GM18951 (cell line): ENCODE measurements at regions not wholly inside any gene's neighbourhood (a gene's known extent, or its start where the extent isn't known, plus 50 kb on each side); places are given as distances from the start of the nearest gene placed in this dataset.

Experiments
- POLR2A ChIP-seq: IDR thresholded peaks from 4 replicates; pipeline ENCODE4 v1.6.1; 2011; ENCODE audit warnings: mild to moderate bottlenecking; ENCODE audit not compliant: insufficient read length, insufficient read depth; ENCODE audit errors: extremely low read depth
- in situ Hi-C: fragments of 300-500 bp; cut with MboI; formaldehyde crosslinking; loops from one replicate; pipeline ENCODE4 v1.12.0; 2022; ENCODE audit warnings: low sequenced_read_pairs, mixed read lengths, inconsistent platforms; ENCODE audit not compliant: unreplicated experiment

DNA sequence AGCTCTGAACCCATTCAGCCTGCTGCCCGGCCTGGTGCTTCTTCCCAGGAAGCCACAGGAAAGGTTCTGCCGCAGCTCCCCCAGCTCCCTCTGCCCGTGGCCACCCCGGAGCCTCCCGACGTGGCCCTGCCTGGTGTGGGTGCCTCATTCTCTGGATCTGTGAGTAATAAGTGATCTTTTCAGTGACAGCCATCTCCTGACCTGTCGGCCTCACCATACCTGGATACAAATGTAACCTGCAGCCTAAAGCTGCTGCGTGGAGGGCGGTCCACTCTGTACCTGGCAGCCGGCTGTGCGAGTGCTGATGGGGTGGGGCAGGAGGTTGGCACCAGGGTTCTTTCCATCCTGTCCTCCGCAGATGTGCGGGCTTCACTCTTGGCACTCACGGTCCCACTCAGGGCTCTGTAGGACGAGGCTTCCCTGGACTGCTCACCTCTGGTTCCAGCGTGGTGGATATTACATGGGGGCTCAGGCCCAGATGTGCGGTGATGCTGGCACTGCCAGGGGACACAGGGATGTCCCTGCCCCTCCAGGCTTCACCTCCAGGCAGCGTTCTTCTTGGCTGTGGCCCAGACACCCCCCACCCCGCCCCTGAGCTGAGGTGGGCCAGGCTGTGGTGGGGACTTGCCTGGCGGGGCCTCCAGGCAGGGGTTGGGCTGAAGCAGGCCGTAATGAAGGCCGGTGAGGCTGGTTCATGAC is 748.5 kb downstream of the BRD1 start:
- TF ChIP-seq POLR2A: no peak
- in situ Hi-C loops: no loop called here

DNA sequence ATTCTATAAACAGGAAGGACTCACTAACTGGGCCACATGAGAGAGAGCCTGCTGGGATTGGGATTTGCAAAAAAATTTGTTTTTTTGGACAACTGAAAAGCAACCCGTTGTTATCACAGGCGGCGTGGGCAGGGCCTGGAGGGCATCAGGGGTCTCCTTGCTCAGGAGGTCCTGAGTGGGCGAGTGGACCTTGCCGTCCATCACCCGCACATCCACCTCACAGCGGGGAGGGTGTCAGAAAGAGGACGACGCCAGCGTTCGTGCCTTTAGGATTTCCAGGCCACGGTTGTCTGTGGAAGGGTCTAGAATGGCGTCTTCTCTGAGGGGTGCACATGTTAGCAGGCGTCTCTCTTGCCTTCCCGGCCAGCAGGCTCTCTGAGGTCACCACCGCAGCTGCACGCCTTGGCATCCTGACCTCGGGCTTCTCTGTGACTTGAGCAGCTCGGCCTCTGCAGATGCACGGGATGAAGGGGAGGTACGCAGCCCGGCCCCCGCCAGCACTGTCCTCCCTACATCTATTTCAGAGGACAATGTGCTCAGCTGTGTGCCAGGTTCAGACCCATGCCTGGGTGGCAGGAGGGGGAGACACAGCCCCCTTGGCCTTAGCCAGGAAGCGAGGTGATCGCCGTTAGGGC is 749.5 kb downstream of the BRD1 start:
- in situ Hi-C loops: no loop called here
- no peak for TF ChIP-seq POLR2A

DNA sequence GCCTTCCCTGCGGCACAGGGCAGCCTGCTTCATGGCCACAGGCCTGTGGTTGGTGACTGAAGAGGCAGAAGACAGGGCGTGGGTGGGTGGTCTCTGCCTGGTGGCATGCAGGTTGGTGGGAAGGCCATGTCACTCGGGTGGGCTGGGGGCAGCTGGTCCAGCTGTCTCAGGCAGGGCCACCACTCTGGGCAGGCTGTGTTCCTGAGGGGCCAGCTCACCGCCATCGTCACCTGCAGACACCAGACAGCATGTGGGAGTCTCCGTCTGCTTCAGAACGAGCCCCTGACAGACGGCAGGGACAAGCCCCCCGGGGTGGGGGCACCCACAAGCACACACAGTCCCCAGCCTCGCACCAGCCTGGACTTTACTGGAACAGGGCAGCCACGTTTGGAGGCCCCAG is 750.1 kb downstream of the BRD1 start:
- in situ Hi-C loops: no loop called here
- no peak for TF ChIP-seq POLR2A

DNA sequence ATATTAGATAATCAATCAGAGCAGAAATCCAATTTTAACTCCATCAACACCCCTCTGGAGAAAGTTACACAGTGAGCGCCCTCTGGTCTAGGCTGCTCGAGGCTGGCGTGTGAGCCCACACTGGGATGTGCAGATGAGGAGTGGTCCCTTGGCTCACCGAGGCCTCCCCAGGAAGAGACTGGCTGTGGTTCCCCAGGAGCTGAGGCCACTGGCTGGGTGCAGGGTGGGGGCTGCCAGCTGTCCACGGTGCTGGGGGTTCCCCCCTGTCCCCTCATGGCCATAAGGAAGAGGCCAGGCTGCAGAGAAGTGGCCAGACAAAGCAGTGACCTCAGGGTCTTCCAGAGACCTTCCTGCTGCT is 750.7 kb downstream of the BRD1 start:
- in situ Hi-C loops: no loop called here
- no peak for TF ChIP-seq POLR2A

DNA sequence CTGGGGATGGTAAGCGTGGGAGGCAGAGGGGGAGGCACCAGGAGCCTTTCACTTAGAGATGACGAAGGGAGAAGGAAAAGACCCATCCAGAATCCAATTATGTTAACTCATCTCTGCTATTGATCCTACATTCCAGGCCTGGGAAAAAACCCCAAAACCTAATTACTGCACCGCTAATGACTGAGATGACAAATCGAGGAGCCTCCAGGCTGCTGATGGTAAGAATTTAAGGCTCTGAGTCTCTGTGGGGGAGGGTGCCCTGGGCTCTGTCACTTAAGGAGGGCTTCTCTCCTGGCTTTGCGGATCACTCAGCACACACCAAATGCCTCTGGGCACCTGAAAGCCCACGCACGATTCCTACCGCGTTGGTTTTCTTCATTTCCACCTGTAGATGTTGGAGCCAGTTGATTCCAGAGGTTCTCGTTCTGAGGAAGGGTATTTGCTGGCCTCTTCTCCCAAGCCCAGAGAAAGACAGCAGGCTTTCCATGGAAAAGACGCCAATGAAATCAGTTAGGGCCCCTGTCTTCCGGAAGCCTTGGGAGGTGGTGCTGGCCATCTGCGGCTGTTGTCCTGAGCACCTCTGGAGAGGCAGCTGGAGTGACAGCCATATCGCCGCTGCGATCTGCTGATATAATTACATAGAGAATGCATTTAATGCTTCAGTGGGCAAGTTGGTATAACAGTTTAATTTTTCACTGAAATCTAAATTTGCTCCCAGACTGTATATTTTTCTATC is 751.2 kb downstream of the BRD1 start:
- TF ChIP-seq POLR2A: no peak
- in situ Hi-C loops: no loop called here

DNA sequence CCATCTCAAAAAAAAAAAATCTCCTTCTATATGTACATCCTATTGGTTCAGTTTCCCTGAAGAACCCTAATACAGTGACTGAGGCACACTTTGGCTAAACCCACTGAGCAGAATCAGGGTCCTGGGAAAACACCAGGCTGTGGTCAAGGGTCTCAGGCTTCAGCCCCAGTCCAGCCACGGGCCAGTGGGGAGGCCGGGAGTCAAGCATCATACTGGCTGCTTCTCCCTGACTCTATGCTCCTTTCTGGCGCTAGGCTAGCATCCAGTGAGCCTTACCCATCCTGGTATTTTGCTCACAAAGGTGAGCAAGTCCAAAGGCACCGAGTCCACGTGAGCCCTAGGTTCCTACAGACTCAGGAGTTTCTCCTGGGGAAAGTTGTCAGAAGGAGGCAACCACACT is 752.5 kb downstream of the BRD1 start:
- no peak for TF ChIP-seq POLR2A
- in situ Hi-C loops: no loop called here

DNA sequence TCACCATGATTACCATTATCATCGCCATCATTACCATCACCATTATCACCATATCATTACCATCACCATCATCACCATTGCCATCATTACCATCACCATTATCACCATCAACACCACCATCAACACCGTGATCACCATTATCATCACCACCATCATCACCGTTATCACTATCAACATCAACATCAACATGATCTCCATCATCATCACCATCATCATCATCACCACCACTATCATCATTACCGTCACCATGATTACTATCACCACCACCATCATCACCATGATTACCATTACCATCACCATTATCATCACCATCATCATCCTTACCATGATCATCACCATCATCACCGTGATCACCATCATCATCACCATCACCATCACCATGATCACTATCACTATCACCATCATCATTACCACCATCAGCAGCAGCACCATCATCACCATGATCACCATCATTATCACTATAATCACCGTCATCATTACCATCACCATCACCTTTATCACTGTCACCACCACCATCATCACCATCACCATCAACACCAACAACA is 753.7 kb downstream of the BRD1 start:
- in situ Hi-C loops: no loop called here
- TF ChIP-seq POLR2A: no peak

DNA sequence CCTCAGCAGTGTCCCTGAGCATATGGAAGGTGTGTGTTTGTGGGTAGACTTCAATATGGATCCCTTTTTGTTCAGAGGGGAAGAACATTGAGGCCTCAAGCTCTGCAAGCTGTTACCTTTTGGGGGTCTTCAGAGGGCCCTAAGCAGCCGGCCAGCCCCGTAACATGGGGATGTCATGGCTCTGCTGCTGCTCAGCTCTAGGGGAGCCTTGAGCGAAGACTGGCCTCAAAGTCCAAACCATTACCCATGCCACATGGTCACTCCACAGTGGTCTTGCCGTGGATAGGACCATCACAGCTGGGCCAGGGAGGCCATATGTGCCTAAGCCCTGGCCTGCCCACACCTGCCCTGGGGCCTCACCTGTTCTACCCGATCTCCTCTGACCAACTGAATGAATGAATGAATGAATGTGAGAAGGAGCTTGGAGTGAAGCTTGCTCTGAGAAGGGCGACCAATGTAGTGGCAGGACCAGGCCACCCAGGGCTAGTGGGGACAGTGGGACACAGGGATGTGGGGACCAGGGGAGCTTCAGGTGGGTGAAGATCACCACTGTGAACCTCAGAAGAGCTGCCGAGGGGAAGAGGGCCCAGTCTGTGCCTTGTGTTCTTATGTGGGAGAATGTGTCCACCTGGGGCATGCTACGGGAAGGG is 754.6 kb downstream of the BRD1 start:
- in situ Hi-C loops: no loop called here
- no peak for TF ChIP-seq POLR2A

DNA sequence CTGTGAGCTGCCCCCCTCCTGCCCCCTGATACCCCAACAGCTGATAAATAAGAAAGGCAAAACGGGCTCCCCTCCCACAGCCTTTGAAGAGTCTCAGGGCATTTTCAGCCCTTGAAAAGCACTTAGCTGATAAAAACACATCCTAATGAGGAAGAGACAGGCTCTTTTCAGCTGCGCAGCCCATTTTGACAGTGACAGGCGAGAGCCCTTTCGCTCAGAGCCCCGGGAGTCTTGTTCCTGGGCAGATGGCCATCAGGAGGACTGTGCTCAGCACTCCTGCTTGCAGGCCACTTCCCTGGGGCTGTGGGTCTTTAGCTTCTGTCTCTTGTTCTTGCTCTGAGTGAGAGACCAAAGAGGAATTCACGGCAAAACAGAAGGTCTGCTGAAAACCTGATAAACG is 757.2 kb downstream of the BRD1 start:
- in situ Hi-C loops: no loop called here
- TF ChIP-seq POLR2A: no peak

DNA sequence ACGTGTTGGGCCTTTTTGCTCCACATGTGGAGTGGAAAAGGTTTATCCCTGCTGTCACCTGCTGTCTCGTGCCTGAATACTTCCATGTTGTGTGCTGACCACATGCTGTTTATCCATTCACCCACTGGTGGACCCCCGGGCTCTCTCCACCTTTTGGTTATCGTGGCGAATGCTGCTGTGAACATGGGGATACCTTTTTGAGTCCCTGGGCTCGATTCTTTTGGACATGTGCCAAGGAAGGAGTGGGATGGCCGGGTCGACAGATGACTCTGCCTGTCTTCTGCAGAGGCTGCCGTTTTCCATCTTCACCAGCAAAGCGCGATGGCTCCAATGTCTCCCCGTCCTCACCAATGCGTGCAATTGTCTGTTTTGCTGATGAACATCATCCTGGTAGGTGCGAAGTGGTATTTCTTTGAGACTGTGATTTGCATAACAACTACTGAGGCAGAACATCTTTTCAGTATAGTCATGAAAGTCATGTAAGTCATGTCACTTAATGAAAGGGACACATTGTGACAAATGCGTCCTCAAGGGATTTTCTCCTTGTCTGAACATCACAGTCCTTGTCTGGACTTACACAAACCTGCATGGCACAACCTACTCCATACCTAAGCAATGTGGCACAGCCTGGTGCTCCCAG is 758.7 kb downstream of the BRD1 start:
- in situ Hi-C loops: no loop called here
- no peak for TF ChIP-seq POLR2A

DNA sequence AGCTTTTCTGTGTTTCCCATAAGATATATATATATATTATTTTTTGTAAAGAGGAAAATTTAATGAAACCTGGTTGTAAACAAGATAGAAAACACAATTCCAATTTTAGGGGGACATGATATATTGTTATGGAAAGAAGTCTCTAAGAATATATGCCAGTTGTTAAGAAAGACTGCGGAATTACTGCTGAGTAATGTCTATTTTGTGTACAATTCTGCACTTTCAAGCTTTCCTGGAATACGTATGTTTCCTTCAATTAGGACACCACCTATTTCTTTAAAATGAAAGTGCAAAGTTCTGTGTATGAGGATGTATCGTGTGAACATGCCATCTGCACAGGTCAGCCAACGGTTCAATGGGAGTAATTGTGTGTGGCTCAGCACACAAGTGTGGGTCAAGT is 760.2 kb downstream of the BRD1 start:
- in situ Hi-C loops: no loop called here
- TF ChIP-seq POLR2A: no peak

DNA sequence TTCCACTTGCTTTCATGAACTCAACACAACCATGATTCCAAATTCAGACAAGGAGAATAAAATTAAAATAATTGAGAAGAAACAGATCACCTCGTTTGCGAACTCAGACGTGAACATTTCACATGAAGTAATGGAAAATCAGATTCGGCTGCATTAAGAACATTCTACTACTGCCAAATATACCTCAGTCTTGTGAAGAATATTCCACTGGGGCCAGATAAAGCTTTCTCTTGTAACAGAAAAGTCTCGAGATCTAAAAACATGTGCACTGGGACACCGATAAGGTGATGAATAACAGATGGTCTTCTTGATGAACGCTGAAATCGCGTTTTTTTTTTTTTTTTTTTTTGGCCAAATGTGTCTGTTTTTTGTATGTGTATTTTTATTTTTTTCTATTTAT is 761.1 kb downstream of the BRD1 start:
- in situ Hi-C loops: no loop called here
- TF ChIP-seq POLR2A: no peak

DNA sequence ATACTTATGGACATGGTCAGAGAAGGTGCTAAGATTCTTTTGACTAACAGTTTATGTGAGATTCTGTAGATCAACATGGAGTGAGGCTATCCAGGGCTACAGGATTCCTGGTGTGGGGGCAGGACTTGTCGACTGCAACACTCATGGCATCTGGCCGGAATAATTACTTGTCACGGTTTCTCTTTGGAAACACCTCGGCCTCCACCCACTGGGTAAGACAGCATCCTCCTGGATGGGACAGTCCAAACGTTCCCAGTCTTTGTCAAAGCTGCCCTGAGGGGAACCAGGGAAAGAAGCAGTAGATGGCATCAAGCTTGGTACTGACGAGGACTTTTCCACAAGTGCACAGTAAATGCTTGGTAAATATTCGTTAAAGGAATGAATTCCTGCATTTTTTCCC is 762.8 kb downstream of the BRD1 start:
- in situ Hi-C loops: no loop called here
- no peak for TF ChIP-seq POLR2A
